HG03521 (cell line): ENCODE measurements at regions not wholly inside any gene's neighbourhood (a gene's known extent, or its start where the extent isn't known, plus 50 kb on each side); places are given as distances from the start of the nearest gene placed in this dataset.
"Not testable (repeated sequence)": the region's sequence is repeated elsewhere in the genome, so short reads cannot be mapped to it uniquely, and the experiment has no call there.

Experiments
- ATAC-seq: cut with Tn5 transposase; IDR thresholded peaks from one replicate; pipeline ENCODE4 v1.9.1; 2021; ENCODE audit warnings: mild to moderate bottlenecking, moderate library complexity; ENCODE audit not compliant: unreplicated experiment

DNA sequence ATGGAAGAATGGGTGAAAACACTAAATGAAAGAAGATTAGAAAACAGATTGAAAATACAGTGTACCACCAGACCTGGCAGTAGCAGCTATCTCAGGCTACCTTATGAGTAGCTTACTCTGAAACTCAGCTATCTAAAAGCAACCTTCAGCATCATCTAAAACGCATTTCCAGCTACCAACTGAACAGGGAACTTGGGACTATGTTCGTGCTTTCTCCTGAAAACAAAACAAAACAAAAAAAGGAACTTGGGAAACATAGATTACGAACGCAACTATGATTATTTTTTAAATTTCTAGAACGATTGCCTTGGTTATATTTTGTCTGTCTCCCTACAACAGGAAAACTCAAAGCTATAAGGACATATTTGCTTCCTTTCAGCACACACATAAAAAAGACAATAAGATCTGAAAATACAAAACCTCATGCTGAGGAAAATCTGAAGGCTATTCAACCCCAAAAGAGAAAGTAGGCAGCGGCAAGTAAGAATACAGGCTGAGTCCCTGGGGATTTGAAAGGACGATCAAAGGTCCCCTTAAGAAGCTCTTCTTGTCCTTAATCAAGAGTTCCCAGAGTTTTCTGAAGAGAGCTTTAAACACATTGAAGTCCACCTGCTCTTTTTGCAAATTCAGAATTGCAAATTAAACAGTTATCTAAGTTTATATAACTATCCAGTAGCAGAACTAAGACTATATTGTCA lies 53.4 kb downstream of the OR2K2 start:
- ATAC-seq, result no peak

DNA sequence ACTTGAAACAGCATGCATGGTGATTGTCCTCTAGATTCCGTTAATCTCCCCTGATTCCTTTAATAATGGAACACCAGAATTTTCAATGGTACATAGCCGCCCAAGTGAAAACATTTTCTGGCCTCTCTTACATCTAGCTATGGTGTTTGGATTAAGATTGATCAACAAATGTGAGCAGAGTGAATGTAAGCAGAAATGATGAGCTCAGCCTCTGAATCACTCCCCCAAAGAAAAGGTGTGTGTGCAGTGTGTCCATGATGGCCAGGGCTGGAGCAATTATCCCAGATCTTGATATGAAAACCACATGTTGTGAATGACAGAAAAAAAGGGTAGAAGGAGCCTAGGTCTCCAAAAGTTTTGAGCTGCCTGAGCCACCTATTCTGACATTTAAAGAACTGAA lies 55.3 kb downstream of the OR2K2 start:
- no peak for ATAC-seq

DNA sequence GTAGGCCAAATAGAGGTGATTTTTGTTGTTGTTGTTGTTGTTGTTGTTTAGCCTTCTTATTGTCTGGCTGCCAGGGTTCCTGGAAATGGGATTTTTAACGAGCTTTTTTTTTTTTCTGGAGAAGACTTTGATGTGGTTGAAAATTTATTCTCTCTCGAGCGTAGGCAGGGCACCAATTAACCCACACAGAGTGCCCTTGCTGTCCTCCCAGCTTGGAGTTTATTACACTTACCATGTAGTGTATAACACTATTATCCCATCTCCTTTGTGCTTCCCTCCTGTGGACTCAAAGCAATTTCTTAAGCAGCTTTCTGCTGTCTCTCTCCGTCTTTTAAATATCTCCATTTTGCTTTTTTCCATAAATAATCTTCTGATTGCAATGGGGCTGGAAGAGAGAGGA lies 57.4 kb downstream of the OR2K2 start:
- ATAC-seq, result no peak

DNA sequence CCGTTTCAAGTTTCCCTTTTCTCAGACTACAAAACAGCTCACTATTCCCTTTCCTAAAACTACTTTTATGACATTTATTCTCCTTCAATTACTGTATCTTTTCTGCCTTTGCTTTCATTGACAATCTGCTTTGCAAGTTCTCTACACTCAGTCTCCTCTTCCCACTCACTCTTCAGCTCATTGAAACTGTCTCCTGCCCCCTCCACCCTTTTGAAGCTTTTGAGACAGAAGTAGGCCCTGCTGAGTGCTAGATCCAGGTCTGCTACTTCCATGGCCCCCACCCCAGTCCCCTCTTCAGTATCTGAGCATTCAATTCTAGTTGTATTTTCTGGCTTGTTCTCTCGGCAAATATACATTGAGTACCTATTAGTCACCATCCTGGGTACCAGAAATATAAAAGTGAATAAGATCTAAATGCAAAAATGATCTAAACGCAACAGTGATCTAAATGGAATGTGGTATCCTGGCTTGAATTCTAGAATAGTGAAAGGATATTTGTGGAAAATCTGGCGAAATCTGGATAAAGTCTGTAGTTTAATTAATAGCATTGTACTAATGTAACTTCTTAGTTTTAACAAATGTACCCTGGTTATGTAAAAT lies 58.4 kb downstream of the OR2K2 start:
- ATAC-seq, result no peak

DNA sequence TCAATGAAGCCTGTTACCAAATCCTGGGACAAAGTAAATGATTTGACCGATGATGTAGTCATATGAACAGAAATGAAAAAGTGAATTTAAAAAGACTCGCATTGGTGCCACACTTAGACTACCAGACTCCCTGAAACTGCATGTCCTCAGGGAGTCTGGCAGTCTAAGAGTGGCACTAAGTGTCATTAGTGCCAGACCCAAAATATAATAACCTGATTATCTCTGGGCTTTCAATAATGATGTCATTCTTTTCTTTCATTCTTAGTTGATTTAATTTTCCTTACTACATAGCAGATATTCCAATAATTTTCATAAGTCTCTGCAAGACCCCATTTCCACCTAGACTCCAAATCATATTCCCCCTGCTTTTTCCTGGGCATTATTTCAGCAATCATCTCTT lies 59.0 kb downstream of the OR2K2 start:
- ATAC-seq, result no peak

DNA sequence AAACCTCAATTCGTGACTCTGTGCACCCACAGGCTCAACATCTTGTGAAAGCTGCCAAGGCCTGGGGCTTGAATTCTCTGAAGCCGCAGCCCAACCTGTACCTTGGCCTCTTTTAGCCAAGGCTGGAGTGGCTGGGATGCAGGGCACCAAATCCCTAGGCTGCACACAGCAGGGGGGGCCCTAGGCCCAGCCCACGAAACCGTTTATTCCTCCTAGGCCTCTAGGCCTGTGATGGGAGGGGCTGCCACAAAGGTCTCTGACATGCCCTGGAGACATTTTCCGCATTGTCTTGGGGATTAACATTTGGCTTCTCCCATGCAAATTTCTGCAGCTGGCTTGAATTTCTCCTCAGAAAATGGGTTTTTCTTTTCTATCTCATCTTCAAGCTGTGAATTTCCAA lies 64.0 kb downstream of the OR2K2 start:
- ATAC-seq, result not testable (repeated sequence)

DNA sequence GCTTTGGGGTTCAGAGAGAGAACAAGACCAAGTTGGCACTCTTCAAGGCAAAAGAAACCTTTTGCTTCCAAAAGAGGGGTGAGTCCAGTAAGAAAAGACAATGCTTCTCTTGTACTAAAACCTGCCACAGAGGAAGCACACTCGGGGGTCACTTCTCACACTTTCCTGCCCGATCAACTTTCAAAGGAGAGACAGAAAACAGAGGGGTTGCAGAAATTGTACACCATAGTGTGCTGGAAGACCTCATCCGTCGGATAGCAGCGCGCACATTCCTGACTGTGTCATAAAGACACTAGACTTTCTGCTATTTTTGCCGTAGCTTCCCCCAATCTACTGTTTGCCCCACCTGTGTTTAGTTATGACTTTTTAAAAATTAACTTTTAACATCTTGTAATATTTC lies 66.9 kb downstream of the OR2K2 start:
- ATAC-seq, result no peak

DNA sequence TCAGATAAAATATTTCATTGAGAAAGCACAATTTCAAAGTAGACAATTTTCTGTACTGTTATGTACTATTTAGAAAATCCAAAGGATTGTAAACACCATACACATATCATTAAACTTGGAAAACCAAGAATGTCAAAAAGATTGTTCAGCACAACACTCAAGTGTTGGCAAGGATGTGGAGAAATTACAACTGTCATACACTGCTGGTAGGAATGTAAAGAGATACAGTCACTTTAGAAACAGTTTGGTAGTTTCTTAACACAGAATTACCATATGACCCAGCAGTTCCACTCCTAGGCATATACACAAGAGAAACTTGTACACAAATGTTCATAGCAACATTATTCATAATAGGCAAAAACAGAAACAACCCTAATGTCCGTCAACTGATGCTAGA lies 71.2 kb downstream of the OR2K2 start:
- no peak for ATAC-seq

DNA sequence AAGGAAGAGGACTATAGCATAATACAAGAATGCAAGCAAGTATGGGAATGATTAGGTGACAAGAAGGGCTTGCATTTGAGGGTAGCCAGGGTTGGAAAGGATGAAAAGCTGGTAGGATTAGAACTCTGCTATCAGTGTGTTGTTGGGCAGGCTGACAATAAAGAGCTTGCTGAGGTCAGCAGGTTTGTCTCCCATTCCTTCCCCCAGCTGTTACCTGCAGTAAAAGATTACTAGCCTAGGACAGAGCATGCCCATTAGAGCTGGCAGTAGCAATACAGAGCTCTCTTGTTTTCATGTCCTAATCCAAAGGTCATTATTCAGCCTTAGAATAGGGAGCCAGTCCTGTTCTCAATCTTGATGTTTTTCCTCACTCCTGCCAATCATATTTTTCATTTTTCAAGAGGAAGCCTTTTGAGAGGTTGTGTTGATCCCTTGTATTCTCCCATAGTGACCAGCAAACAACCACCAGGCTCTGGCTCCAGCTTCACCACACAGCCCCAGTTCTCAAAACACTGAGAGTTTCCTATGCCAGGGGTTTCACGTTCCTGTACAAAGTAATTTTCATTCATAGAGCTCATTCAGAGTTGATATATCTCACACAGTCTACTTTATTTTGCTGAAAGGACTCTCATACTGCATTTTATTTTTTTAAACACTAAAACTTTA lies 71.7 kb downstream of the OR2K2 start:
- no peak for ATAC-seq

DNA sequence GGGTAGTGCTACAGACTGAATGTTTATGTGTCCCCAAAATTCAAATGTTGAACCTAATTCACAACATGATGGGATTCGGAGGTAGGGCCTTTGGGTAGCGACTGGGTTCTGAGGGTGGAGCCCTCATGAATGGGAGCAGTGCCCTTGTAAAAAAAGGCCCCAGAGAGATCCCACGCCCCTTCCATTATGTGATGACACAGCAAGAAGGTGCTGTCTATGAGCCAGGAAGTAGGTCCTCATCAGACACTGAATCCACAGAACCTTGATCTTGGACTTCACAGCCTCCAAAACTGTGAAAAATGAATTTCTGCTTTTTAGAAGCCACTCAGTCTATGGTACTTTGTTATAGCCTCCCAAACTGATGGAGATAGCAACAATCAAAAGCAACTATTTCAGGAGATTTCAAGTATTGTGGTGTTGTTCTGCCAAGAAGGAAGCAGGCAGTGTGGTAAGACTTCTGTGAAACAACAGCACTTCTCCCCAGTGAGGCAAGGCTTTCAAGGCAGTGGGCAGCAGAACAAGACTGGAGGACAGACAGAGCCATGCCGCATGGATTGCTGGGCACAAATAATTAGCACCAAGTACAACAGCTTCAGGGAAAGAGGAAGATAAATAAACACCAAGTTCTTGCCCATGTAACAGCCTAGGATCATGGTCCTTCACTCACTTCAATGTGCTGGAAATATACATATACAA lies 76.1 kb downstream of the OR2K2 start:
- no peak for ATAC-seq

DNA sequence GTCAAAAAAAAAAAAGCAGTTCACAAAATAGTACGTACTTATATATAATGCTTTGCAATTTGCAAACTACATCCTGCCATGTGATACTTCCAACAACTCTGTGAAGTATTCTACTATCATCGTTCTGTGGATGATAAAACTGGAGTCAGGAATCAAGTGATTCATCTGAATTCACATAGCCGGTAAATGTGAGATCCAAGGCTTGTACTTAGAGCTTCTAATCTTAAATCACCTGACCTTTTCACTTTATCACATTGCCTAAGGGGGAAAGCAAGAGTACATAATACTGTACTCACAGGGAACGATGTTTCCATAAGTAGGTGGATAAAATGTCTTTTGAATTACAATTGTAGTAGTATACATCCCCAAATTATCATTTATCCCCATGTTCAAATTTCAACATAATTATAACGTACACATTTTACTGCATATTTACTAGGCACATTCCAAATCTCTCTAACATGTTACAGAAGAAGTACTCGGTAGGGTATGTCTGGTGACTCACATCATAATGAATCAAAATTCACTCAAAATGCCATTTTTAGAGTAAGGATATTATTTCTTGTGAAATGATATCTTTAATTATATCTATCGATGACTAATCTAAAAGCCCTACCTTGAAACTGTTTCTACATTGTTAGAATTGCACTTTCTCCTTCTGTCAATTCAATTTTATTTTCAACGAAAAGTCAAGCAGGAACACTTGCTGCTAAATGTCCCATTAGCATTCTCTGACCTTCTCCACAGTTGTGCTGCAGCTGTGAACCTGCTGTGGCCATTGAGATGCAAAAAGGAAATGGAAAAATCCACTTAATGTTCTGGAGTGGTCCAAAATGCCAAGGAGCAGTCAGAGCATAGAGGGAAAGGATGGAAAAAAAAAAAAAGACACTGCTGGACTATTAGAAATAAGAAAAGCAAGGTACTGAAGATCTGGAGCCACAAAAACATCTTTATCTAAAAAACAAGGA lies 78.9 kb downstream of the OR2K2 start:
- ATAC-seq, result no peak

DNA sequence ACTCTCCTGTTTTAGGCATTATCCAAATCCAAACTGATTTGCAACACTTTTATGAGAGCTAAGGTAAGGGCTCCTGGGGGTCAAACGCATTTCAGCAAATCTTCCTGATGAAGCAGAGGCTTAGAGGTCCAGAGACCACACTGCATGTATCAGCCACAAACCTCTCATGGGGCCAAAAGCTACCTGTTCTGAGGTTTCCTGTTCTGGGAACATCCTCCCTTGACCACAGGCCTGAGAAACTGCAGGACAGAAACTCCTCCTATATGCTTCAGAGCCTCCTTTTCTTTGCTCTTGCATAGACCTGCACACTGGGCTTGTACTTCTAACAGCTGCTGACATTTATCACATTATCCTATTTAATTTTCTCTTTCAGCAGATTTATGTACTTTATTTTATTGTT lies 92.6 kb downstream of the OR2K2 start:
- ATAC-seq, result no peak

DNA sequence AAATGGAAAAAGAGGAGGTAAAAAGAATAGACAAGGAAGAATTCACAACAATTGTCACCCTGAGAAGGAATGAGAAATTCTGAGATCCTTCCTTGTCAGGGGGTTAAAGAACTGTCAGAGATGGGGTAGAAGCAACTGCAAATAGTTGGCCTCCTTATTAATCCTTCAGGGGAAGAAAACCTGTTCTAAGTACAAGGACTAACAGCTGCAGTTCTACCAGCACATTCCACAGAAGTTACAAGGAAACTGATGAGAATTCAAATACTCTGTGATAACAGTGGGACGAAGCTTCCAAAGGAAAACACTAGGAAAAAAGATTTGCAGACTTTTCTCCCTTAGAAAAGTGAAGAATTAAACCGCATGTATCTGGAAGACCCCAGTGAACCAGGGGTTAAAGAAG lies 93.7 kb downstream of the OR2K2 start:
- ATAC-seq, result no peak

DNA sequence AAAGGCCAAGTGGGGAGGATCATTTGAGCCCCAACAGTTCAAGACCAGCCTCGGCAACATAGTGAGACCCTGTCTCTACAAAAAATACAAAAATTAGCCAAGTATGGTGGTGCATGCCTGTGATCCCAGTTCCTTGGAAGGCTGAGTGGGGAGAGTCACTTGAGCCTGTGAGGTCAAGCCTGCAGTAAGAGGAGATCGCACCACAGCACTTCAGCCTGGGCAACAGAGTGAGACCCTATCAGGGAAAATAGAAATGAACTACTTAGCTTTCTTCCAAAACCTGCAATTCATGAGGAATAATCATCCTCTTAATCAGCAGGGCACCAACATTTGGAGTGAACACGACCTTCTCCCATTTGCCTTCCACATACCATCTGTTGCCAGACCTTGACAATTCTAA lies 96.1 kb downstream of the OR2K2 start:
- no peak for ATAC-seq

DNA sequence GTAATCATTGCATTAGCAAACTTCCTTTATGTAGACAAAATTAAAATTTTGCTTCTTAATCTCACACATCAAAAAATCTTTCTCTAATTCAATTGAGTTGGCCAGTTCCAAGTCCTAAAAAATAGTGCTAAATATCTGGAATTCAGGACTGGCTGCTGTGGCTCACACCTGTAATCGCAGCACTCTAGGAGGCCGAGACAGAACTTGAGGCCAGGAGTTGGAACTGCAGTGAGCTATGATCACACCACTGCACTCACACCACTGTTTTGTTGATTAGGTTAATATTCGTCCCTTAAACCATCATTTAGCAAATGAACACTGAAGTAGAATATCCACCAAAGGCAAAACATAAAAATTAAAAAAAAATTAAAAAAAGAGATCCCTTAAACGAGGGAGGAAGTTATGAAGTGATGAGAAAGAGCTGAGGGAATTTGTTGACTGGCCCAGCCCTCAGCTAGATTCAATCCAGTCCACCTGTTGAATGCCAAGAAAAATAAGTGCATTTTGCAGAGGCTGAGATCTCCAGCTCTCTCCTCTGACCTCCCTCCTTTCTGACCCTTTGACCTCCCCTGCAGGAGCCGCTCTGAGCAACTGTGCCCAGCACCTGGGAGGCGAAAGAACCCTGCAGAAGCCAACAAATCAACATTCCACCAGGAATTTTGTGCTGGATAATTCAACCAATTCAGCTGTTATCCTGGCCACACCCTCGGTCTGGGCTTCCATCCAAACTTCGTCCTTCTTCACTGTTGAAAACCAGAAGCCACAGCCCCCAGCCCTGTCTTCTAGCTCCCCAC lies 96.8 kb downstream of the OR2K2 start:
- ATAC-seq, result no peak

DNA sequence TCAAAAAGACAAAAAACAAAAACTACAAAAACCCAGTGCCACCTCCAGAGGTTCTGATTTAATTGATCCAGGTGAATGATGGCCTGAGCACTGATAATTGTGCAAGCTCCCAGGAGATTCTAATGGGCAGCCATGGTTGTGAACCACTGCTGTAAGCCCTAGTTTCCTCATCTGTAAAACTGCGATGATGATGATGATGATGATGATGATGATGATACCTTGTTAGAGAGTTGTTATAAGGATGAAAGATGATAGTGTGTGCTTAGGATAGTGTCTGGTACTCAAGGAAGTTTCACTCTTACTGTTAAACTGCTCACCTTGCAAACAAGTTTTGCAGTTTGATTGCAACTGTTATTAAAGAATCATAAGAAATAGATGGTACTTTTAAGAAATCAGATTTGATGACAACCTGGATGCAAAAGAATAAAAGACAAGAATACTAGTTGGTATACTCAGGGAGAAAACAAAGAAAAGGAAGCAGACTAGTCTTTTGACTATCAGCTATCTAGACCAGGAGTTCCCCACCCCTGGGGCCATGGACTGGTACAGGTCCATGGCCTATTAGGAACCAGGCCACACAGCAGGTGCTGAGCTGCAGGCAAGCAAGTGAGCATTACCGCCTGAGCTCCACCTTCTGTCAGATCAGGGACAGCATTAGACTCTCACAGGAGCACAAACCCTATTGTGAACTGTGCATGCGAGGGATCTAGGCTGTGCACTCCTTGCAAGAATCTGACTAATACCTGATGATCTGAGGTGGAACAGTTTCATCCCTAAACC lies 98.0 kb downstream of the OR2K2 start:
- ATAC-seq, result no peak

DNA sequence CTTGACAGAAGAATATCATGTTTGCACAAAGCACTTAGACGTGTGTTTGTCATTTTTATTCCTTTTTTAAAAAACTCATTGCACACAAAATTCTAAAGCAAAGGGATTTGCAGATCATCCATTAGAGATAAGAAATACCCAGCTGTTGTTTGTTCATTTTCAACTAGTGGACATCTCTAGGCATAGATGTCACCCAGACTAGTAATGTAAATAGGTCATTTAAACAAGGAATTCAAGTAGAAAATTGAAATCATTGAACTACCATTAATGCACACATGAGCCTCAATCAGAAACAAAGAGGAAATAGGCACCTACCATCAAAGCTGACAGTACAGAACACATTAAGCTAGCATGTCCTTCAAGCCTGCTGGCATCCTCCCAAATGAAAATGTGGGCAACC lies 107.3 kb downstream of the OR2K2 start:
- ATAC-seq, result no peak

DNA sequence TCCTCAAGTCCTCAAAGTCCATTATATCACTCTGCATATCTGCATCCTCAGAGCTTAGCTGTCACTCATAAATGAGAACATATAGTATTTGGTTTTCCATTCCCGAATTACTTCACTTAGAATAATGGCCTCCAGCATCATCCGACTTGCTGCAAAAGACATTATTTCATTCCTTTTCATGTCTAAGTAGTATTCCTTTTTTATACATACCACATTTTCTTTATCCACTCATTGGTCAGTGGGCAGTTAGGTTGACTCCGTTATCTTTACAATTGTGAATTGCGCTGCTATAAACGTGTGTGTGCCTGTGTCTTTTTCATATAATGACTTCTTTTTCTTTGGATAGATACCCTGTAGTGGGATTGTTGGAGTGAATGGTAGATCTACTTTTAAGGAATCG lies 117.2 kb downstream of the OR2K2 start:
- ATAC-seq, result no peak

DNA sequence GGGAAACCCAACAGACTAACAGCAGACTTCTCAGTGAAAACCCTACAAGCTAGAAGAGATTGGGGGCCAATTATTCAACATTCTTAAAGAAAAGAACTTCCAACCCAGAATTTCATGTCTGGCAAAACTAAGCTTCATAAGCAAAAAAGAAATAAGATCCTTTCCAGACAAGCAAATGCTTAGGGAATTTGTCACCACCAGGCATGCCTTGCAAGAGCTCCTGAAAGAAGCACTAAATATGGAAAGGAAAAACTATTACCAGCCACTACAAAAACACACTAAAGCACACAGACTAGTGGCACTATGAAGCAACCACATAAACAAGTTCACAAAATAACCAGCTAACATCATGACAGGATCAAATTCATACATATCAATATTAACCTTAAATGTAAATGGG lies 131.1 kb downstream of the OR2K2 start:
- ATAC-seq, result no peak
